Mucosa of descending colon (tissue), 3 donors: ENCODE measurements at regions not wholly inside any gene's neighbourhood (a gene's known extent, or its start where the extent isn't known, plus 50 kb on each side); places are given as distances from the start of the nearest gene placed in this dataset.

Source experiments
- ATAC-seq: fragments of 200-7000 bp; cut with Tn5 transposase; one replicate; pipeline ENCODE4 v1.9.1; 2020; ENCODE audit warnings: mild to moderate bottlenecking, moderate library complexity
- DNase-seq, 3 donors: peaks; one replicate each; pipeline ENCODE4 v3.0.0-alpha.2; 2020
- H3K36me3 ChIP-seq: fragments of 200-600 bp; one replicate; pipeline ENCODE4 v1.8.0; 2021; ENCODE audit warnings: low read depth, mild to moderate bottlenecking
- H3K4me1 ChIP-seq: fragments of 200-600 bp; one replicate; pipeline ENCODE4 v1.8.0; 2021; ENCODE audit warnings: low read depth, mild to moderate bottlenecking
- H3K4me3 ChIP-seq: fragments of 200-600 bp; one replicate; pipeline ENCODE4 v1.8.0; 2021; ENCODE audit warnings: mild to moderate bottlenecking
- H3K9me3 ChIP-seq: fragments of 200-600 bp; one replicate; pipeline ENCODE4 v1.8.0; 2021; ENCODE audit warnings: mild to moderate bottlenecking
- intact Hi-C, 2 donors: fragments of 100-400 bp; cut with DNase I in 1 of 2; cut with micrococcal nuclease in 1 of 2; formaldehyde crosslinking; loops; one replicate each; pipeline versions ENCODE4 v1.11.0 to v1.11.1; 2022; cut with DNase I, micrococcal nuclease
- TF ChIP-seq, protein P1 (sequence below): fragments of 200-600 bp; IDR thresholded peaks from one replicate; pipeline ENCODE4 v1.8.0; 2022; ENCODE audit warnings: antibody characterized with exemption, mild to moderate bottlenecking
- donor health status: DM: no; HTN: no; CAD: no; lungs with moderate emphysema.
- donor health status: DM: no; HTN: no; CAD: no.
- donor health status: DM: no; HTN: yes; CAD: no.

DNA sequence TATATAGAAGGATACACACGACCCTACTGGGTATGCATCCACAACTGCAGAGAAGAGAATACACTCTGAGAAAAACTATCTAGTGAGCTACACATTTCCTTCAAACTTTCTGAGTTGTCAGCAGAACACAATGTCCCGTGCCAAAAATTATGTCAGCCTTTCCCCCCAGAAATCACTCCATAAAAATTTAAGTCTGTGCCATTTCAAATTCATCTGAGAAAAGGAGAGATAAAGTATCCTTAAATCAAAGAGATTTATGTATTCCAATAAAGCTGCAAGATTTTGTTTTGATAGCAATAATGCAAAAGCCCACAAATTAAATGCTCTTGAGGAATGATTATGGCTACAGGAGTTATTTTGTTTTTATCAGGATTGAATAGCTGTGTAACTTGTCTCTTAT lies 760.1 kb downstream of the CDH11 start:
- Histone ChIP-seq H3K4me3 (no peak overlapping the region), H3K4me1 (no peaks in the 10 kb centered on the region), H3K9me3 (no peaks in the 10 kb centered on the region), H3K36me3 (no peaks in the 10 kb centered on the region)
- TF ChIP-seq, protein P1, sequence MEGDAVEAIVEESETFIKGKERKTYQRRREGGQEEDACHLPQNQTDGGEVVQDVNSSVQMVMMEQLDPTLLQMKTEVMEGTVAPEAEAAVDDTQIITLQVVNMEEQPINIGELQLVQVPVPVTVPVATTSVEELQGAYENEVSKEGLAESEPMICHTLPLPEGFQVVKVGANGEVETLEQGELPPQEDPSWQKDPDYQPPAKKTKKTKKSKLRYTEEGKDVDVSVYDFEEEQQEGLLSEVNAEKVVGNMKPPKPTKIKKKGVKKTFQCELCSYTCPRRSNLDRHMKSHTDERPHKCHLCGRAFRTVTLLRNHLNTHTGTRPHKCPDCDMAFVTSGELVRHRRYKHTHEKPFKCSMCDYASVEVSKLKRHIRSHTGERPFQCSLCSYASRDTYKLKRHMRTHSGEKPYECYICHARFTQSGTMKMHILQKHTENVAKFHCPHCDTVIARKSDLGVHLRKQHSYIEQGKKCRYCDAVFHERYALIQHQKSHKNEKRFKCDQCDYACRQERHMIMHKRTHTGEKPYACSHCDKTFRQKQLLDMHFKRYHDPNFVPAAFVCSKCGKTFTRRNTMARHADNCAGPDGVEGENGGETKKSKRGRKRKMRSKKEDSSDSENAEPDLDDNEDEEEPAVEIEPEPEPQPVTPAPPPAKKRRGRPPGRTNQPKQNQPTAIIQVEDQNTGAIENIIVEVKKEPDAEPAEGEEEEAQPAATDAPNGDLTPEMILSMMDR, result no peak
- DNase-seq, result no peak
- ATAC-seq, result no peak
- intact Hi-C loops, result no loop called here

DNA sequence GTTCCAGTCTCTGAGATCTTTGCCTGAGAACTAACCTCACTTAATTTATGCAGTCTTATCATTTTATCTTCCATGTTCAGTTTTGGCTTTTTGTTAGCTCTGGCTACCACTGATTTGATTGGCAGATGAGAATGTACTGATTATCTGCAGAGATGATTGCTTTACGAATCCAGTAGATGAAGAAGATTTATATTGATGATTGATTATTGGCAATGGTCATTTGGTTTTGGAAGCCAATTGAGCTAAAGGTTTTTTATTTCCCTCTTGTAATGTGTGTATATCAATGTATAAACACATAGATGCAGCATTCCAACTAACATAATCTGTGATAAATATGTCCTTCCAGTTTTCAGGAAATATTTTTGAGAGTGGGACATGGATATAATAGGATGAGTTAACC lies 763.6 kb downstream of the CDH11 start:
- ATAC-seq (no peak), DNase-seq (no peak)
- H3K4me1 ChIP-seq, result no peaks in the 10 kb centered on the region
- TF ChIP-seq, protein P1, result no peak
- H3K9me3 ChIP-seq, result no peaks in the 10 kb centered on the region
- H3K4me3 ChIP-seq, result no peak overlapping the region
- intact Hi-C loops, result no loop called here
- no peaks in the 10 kb centered on the region for H3K36me3 ChIP-seq

DNA sequence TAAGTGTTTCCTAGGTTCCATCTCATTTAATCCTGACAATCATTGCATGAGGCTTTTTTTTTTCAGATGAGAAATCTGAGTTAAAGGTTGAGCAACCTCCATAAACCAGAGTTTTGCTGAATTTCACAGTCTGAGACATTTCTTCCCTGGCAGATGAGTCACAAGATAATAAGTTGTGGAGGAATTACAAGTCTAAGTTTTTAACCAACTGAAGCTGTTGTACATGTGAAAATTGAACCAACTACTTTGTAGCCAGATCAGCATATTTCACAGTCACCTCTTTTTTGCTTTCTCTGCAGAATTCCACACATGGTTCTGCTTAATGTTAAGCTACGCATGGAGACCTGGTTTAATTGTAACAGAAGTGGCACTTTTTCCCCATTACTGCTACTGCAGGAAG lies 765.6 kb downstream of the CDH11 start:
- TF ChIP-seq, protein P1, result no peak

DNA sequence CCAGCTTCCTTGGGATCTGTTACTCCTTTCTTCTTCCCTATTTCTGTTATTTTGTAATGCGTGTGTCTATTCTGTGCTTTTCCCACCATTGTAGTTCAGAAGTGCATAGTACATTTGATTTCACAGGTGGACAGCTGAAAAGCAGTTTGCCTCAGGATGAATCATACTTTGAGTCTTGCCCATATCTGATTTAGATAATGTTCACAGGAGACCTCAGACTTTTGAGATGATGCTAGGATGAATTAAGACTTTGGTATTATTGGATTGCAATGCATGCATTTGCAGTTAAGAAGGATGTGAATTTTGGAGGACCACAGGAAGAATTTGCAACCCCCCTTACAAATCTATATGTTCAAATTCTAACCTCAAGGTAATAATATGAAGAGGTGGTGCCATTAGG lies 769.6 kb downstream of the CDH11 start:
- TF ChIP-seq, protein P1, result no peak
- Histone ChIP-seq H3K4me1 (no peaks in the 10 kb centered on the region), H3K4me3 (no peak overlapping the region), H3K9me3 (no peaks in the 10 kb centered on the region), H3K36me3 (no peaks in the 10 kb centered on the region)
- intact Hi-C loops, result no loop called here
- ATAC-seq (no peak), DNase-seq (no peak)

More for the DNA sequence above, 765.6 kb downstream of the CDH11 start:
- no peak overlapping the region for H3K4me3 ChIP-seq
- DNase-seq (no peak), ATAC-seq (no peak)
- no peaks in the 10 kb centered on the region for H3K9me3 ChIP-seq
- H3K36me3 ChIP-seq, result no peaks in the 10 kb centered on the region
- H3K4me1 ChIP-seq, result no peaks in the 10 kb centered on the region
- intact Hi-C loops, result no loop called here

DNA sequence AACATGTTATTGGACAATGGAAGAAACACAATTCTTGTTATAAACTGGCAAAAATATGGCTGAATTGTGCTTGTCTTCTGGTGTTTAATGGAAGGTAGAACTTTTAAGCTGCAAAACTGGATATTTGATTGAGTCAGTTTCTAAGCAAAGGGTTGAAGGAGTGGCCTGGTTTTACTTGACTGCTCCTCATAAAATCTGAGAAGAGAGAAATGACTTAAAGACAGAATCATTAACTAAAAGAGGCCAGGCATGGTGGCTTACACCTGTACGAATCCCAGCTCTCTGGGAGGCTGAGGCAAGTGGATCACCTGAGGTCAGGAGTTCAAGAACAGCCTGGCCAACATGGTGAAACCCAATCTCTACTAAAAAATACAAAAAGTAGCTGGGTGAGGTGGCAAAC lies 770.7 kb downstream of the CDH11 start:
- Histone ChIP-seq H3K9me3 (no peaks in the 10 kb centered on the region), H3K36me3 (no peaks in the 10 kb centered on the region), H3K4me3 (no peak overlapping the region), H3K4me1 (no peaks in the 10 kb centered on the region)
- intact Hi-C loops, result no loop called here
- no peak for ATAC-seq
- no peak for DNase-seq
- TF ChIP-seq, protein P1, result no peak

DNA sequence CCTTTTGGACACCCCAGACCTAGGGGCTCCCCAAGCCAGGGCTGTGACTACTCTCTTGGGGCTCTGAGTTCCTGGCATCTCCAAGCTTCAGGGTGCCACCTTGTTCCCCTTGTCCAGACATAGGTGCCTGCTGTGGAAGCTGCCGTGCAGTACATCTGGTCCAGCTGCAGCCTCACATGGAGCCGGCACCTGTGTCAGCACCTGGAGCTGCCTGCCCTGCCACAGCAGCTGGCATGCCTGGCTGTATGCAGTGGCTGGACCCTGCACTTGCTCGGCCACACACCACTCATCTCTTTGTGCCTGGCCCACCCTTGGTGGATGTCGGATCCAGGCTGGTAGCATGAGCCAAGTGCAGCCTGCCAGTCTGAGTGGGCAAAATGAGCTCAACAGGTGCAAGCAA lies 775.8 kb downstream of the CDH11 start:
- no peaks in the 10 kb centered on the region for H3K9me3 ChIP-seq
- peak in 1 of 3 donors; percentile 41 for DNase-seq
- H3K36me3 ChIP-seq, result no peaks in the 10 kb centered on the region
- no peak overlapping the region for H3K4me3 ChIP-seq
- TF ChIP-seq, protein P1, result no peak
- no peaks in the 10 kb centered on the region for H3K4me1 ChIP-seq
- no peak for ATAC-seq
- intact Hi-C loops, result no loop called here
